HEK293T (cell line): ENCODE measurements at regions not wholly inside any gene's neighbourhood (a gene's known extent, or its start where the extent isn't known, plus 50 kb on each side); places are given as distances from the start of the nearest gene placed in this dataset.
"Not testable (repeated sequence)": the region's sequence is repeated elsewhere in the genome, so short reads cannot be mapped to it uniquely, and the experiment has no call there.

Experiments used
- CTCF ChIA-PET: fragments of 350-600 bp; formaldehyde crosslinking; extraction: SDS; loops from one replicate; lab custom pipeline; 2021; ENCODE audit warnings: antibody characterized with exemption, inconsistent platforms; lab: Yijun Ruan, JAX
- POLR2A ChIA-PET: fragments of 350-600 bp; formaldehyde crosslinking; extraction: SDS; loops from one replicate; lab custom pipeline; 2020; ENCODE audit warnings: antibody characterized with exemption, inconsistent platforms; lab: Yijun Ruan, JAX
- DNase-seq: peaks from one replicate; pipeline ENCODE4 v3.0.0; 2012; ENCODE audit warnings: mixed read lengths; ENCODE audit errors: extremely low spot score
- ARNT ChIP-seq: fragments of 450-650 bp; IDR thresholded peaks from 2 replicates; pipeline ENCODE4 v1.6.1; 2017; ENCODE audit warnings: mild to moderate bottlenecking
- BHLHE40 ChIP-seq: fragments of 450-650 bp; IDR thresholded peaks from 2 replicates; pipeline ENCODE4 v1.6.1; 2016; ENCODE audit warnings: mild to moderate bottlenecking, moderate library complexity, borderline replicate concordance
- CTBP1 ChIP-seq: fragments of 450-650 bp; IDR thresholded peaks from 2 replicates; pipeline ENCODE4 v1.6.1; 2016; ENCODE audit warnings: borderline replicate concordance
- ELF4 ChIP-seq: fragments of 450-650 bp; IDR thresholded peaks from 2 replicates; pipeline ENCODE4 v1.6.1; 2017; ENCODE audit warnings: antibody characterized with exemption
- FOXA1 ChIP-seq: fragments of 450-650 bp; IDR thresholded peaks from 2 replicates; pipeline ENCODE4 v1.6.1; 2016; ENCODE audit warnings: mild to moderate bottlenecking
- FOXK2 ChIP-seq: fragments of 450-650 bp; IDR thresholded peaks from 2 replicates; pipeline ENCODE4 v1.6.1; 2016; ENCODE audit warnings: mild to moderate bottlenecking
- FOXM1 ChIP-seq: fragments of 450-650 bp; IDR thresholded peaks from 2 replicates; pipeline ENCODE4 v1.6.1; 2017; ENCODE audit warnings: mild to moderate bottlenecking, borderline replicate concordance
- HDGF ChIP-seq: fragments of 450-650 bp; IDR thresholded peaks from 2 replicates; pipeline ENCODE4 v1.6.1; 2017; ENCODE audit warnings: antibody characterized with exemption, borderline replicate concordance
- L3MBTL2 ChIP-seq: fragments of 450-650 bp; conservative IDR thresholded peaks from 2 replicates; pipeline ENCODE4 v1.6.1; 2016; ENCODE audit warnings: mild to moderate bottlenecking
- LEF1 ChIP-seq: fragments of 450-650 bp; IDR thresholded peaks from 2 replicates; pipeline ENCODE4 v1.6.1; 2017; ENCODE audit warnings: mild to moderate bottlenecking, borderline replicate concordance
- NFRKB ChIP-seq: fragments of 450-650 bp; IDR thresholded peaks from 2 replicates; pipeline ENCODE4 v1.6.1; 2016; ENCODE audit warnings: mild to moderate bottlenecking, moderate library complexity
- PKNOX1 ChIP-seq: fragments of 450-650 bp; IDR thresholded peaks from 2 replicates; pipeline ENCODE4 v1.6.1; 2016
- SP1 ChIP-seq: fragments of 450-650 bp; IDR thresholded peaks from 2 replicates; pipeline ENCODE4 v1.6.1; 2017
- SUZ12 ChIP-seq: fragments of 450-650 bp; IDR thresholded peaks from 2 replicates; pipeline ENCODE4 v1.6.1; 2016; ENCODE audit warnings: mild to moderate bottlenecking
- TARDBP ChIP-seq: fragments of 450-650 bp; IDR thresholded peaks from 2 replicates; pipeline ENCODE4 v1.6.1; 2016
- ZNF384 ChIP-seq: fragments of 450-650 bp; IDR thresholded peaks from 2 replicates; pipeline ENCODE4 v1.6.1; 2016

GRCh38 chrX:69431420-69431819 is 72.7 kb upstream of the NALF2 start:
- POLR2A ChIA-PET: interaction anchor here (0.7 kb wide), 1 partner anchor 10 kb away, joined by 3 read pairs; no protein-coding TSS in a partner anchor
- CTCF ChIA-PET: no interaction called here
- TF ChIP-seq CTBP1 (no peak), L3MBTL2 (no peak), PKNOX1 (no peak), ELF4 (no peak), HDGF (no peak), FOXK2 (no peak)
- DNase-seq: no peak

GRCh38 chrX:69430785-69431184 is 73.3 kb upstream of the NALF2 start:
- no peak for DNase-seq
- CTCF ChIA-PET: no interaction called here
- no peak for TF ChIP-seq BHLHE40
- no peak for TF ChIP-seq NFRKB
- no peak for TF ChIP-seq TARDBP
- no peak for TF ChIP-seq L3MBTL2
- TF ChIP-seq ZNF384: no peak
- TF ChIP-seq FOXM1: no peak
- TF ChIP-seq SUZ12: no peak
- TF ChIP-seq CTBP1: no peak
- TF ChIP-seq ELF4: no peak
- no peak for TF ChIP-seq SP1
- no peak for TF ChIP-seq ARNT
- POLR2A ChIA-PET: interaction anchor here (0.7 kb wide), 1 partner anchor 11 kb away, joined by 3 read pairs; no protein-coding TSS in a partner anchor

- DNase-seq: no peak
- no peak for TF ChIP-seq SUZ12
- no peak for TF ChIP-seq SP1
- TF ChIP-seq ELF4: no peak
- TF ChIP-seq ZNF384: no peak
- TF ChIP-seq TARDBP: no peak
- TF ChIP-seq LEF1: no peak
- TF ChIP-seq BHLHE40: no peak
- no peak for TF ChIP-seq NFRKB
- TF ChIP-seq CTBP1: no peak
- no peak for TF ChIP-seq FOXA1
- TF ChIP-seq ARNT: no peak
- TF ChIP-seq PKNOX1: no peak
- CTCF ChIA-PET: no interaction called here
- POLR2A ChIA-PET: no interaction called here
These were observed 74.6 kb upstream of the NALF2 start for GRCh38 chrX:69429339-69430015.

GRCh38 chrX:69428216-69428615 is 75.9 kb upstream of the NALF2 start:
- no peak for DNase-seq
- ChIA-PET POLR2A (no interaction called here), CTCF (no interaction called here)
- no peak for TF ChIP-seq LEF1
- no peak for TF ChIP-seq L3MBTL2
- no peak for TF ChIP-seq NFRKB
- TF ChIP-seq SUZ12: no peak
- no peak for TF ChIP-seq TARDBP
- no peak for TF ChIP-seq FOXK2
- TF ChIP-seq BHLHE40: no peak
- TF ChIP-seq FOXA1: no peak

- POLR2A ChIA-PET: interaction anchor here (1.0 kb wide), 1 partner anchor 605 kb away, joined by 3 read pairs; no protein-coding TSS in a partner anchor
- no peak for DNase-seq
- CTCF ChIA-PET: interaction anchor here (0.7 to 1.5 kb wide), 7 partner anchors 10 to 672 kb away, joined by 3 to 15 read pairs (median 3); no protein-coding TSS in a partner anchor
- TF ChIP-seq L3MBTL2 (no peak), LEF1 (no peak), BHLHE40 (no peak)
These were observed 79.2 kb upstream of the NALF2 start for GRCh38 chrX:69424910-69425309.

- POLR2A ChIA-PET: interaction anchor here (1.0 kb wide), 1 partner anchor 606 kb away, joined by 3 read pairs; no protein-coding TSS in a partner anchor
- CTCF ChIA-PET: interaction anchor here (0.6 to 1.5 kb wide), 13 partner anchors 9 to 673 kb away, joined by 3 to 15 read pairs (median 3); no protein-coding TSS in a partner anchor
- no peak for TF ChIP-seq ELF4
- no peak for TF ChIP-seq HDGF
- no peak for TF ChIP-seq SP1
- no peak for TF ChIP-seq PKNOX1
- TF ChIP-seq NFRKB: no peak
- no peak for TF ChIP-seq FOXM1
- no peak for TF ChIP-seq SUZ12
- TF ChIP-seq CTBP1: no peak
- no peak for TF ChIP-seq LEF1
- no peak for TF ChIP-seq L3MBTL2
- TF ChIP-seq TARDBP: no peak
- DNase-seq: no peak
These were observed 80.0 kb upstream of the NALF2 start for GRCh38 chrX:69424161-69424560.

- DNase-seq, POLR2A ChIA-PET, CTCF ChIA-PET: not testable (repeated sequence)
These were observed 81.9 kb upstream of the NALF2 start for GRCh38 chrX:69422208-69422607.
